GM06990 (cell line): ENCODE measurements at regions not wholly inside any gene's neighbourhood (a gene's known extent, or its start where the extent isn't known, plus 50 kb on each side); places are given as distances from the start of the nearest gene placed in this dataset.
A peak's percentile ranks its signal among the peaks of the same experiment; 100 is the strongest.

Experiments used
- DNase-seq: peaks from one replicate; pipeline ENCODE4 v3.0.0-alpha.2; 2011; ENCODE audit not compliant: insufficient read length; ENCODE audit errors: extremely low read depth
- H3K27me3 ChIP-seq: replicated peaks from 2 replicates; pipeline ENCODE4 v1.6.0; 2011; ENCODE audit warnings: low read length; ENCODE audit not compliant: control insufficient read depth, insufficient read depth
- H3K36me3 ChIP-seq: 2 replicates; pipeline ENCODE4 v1.5.1; 2011; ENCODE audit warnings: low read length; ENCODE audit not compliant: control insufficient read depth, insufficient read depth
- H3K4me3 ChIP-seq: replicated peaks from 2 replicates; pipeline ENCODE4 v1.5.1; 2011; ENCODE audit warnings: low read depth, mild to moderate bottlenecking, control low read depth, low read length
- TF ChIP-seq, protein P1 (sequence below): IDR thresholded peaks from 2 replicates; pipeline ENCODE4 v1.5.1; 2011; ENCODE audit warnings: low read length, control low read depth, mild to moderate bottlenecking, inconsistent platforms; ENCODE audit not compliant: insufficient read depth, poor library complexity, severe bottlenecking

- no peak overlapping the region for H3K4me3 ChIP-seq
- DNase-seq: peak; percentile 1
- H3K27me3 ChIP-seq: no peaks in the 10 kb centered on the region
- TF ChIP-seq, protein P1, sequence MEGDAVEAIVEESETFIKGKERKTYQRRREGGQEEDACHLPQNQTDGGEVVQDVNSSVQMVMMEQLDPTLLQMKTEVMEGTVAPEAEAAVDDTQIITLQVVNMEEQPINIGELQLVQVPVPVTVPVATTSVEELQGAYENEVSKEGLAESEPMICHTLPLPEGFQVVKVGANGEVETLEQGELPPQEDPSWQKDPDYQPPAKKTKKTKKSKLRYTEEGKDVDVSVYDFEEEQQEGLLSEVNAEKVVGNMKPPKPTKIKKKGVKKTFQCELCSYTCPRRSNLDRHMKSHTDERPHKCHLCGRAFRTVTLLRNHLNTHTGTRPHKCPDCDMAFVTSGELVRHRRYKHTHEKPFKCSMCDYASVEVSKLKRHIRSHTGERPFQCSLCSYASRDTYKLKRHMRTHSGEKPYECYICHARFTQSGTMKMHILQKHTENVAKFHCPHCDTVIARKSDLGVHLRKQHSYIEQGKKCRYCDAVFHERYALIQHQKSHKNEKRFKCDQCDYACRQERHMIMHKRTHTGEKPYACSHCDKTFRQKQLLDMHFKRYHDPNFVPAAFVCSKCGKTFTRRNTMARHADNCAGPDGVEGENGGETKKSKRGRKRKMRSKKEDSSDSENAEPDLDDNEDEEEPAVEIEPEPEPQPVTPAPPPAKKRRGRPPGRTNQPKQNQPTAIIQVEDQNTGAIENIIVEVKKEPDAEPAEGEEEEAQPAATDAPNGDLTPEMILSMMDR: peak; percentile 75
- no peaks in the 10 kb centered on the region for H3K36me3 ChIP-seq
Observed at GRCh38 chr9:78601957-78602565, 305.1 kb downstream of the PSAT1 start.

DNA sequence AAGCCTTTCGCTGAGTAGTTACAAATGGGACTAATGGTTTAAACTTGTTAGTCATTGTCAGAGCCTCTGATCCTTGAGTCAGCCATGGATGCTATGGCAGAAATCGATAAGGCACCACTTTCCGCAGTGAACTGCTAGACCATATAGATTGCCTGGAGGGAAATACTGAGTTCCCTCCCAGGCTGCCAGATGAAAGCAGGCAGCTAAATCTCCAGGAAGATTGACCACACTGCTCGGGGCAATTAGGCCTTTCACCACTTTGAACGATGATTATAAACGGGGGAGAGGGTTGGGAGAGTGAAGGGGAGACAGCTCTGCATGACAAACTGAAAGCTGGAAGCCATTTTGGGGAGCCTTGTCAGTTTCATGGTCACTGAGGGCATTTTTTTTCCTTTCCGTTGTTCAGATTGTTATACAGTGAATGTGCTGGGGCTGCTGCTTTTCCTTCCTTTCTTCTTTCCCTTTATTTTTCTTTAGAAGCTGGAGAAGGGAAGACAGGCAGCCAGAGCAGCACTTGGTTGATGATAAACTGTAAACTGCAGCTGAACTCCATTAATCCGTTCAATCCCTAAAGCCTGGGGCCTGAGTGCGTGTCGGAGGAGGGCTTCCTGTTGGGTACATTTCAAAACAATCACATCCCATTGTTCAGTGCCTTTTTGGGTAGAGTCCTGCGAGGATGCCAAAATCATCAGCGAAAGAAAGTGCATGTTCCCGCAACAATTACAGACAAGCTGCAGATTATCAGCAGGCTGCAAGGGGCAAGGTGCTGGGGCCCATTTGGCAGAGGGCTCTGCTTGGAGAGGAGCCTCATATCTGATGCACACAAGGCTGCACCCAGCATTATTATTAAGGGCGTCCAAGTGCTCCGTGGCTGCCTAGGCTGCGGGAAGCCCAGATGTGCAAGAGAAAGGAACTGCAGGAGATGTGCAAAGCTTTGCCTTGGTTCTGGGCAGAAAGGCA, 308.4 kb downstream of the PSAT1 start:
- Histone ChIP-seq H3K36me3 (no peaks in the 10 kb centered on the region), H3K27me3 (no peaks in the 10 kb centered on the region), H3K4me3 (no peak overlapping the region)
- TF ChIP-seq, protein P1: no peak
- DNase-seq: no peak

GRCh38 chr9:78606001-78606379, 309.1 kb downstream of the PSAT1 start:
- no peaks in the 10 kb centered on the region for H3K27me3 ChIP-seq

DNA sequence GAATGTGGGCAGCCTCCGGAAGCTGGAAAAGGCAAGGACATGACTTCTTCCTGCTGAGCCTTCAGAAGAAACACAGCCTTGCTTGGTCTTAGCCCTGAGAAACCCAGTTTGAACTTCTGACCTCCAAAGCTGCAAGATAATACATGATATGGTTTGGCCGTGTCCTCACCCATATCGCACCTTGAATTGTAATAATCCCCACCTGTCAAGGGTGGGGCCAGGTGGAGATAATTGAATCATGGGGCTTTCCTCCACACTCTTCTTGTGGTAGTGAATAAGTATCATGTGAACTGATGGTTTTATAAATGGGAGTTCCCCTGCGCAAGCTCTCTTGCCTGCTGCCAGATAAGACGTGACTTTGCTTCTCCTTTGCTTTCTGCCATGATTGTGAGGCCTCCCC, 310.9 kb downstream of the PSAT1 start:
- H3K36me3 ChIP-seq: no peaks in the 10 kb centered on the region
- H3K4me3 ChIP-seq: no peak overlapping the region
- H3K27me3 ChIP-seq: no peaks in the 10 kb centered on the region
- TF ChIP-seq, protein P1: no peak
- DNase-seq: no peak

More at GRCh38 chr9:78606001-78606379, 309.1 kb downstream of the PSAT1 start:
- TF ChIP-seq, protein P1: no peak
- no peak for DNase-seq
- Histone ChIP-seq H3K4me3 (no peak overlapping the region), H3K36me3 (no peaks in the 10 kb centered on the region)

DNA sequence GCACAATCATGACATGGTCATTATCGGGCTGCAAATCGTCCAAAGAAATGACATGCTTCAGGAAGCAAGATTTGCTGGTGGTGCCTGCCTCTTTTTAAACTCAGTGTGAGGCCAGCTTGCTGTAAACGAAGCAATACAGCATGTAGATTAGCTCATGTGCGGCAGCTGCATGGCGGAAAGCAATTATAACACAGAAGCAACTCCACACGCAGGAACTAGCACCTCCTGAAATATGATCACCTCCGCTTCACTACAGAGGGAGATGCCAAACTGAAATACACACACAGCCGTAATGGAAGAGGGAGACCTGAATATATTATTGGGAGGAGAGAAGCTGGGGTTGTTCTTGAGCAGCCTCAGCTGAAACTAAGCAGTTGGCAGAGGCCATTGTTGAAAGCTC, 312.5 kb downstream of the PSAT1 start:
- TF ChIP-seq, protein P1: no peak
- no peak for DNase-seq
- H3K4me3 ChIP-seq: no peak overlapping the region
- H3K36me3 ChIP-seq: no peaks in the 10 kb centered on the region
- no peaks in the 10 kb centered on the region for H3K27me3 ChIP-seq
